Epithelial cell of esophagus (primary cell): ENCODE measurements at regions not wholly inside any gene's neighbourhood (a gene's known extent, or its start where the extent isn't known, plus 50 kb on each side); places are given as distances from the start of the nearest gene placed in this dataset.

Source experiments
- DNase-seq: peaks from one replicate; pipeline ENCODE4 v3.0.0; 2010; ENCODE audit warnings: low read depth
- H3K4me3 ChIP-seq: 2 replicates; pipeline ENCODE4 v1.5.1; 2011; ENCODE audit warnings: mild to moderate bottlenecking, low read length, control low read depth
- TF ChIP-seq, protein P1 (sequence below): IDR thresholded peaks from 2 replicates; pipeline ENCODE4 v1.5.1; 2011; ENCODE audit warnings: low read depth, mild to moderate bottlenecking, low read length, control low read depth, inconsistent platforms; ENCODE audit not compliant: insufficient read depth; ENCODE audit errors: missing control alignments

DNA sequence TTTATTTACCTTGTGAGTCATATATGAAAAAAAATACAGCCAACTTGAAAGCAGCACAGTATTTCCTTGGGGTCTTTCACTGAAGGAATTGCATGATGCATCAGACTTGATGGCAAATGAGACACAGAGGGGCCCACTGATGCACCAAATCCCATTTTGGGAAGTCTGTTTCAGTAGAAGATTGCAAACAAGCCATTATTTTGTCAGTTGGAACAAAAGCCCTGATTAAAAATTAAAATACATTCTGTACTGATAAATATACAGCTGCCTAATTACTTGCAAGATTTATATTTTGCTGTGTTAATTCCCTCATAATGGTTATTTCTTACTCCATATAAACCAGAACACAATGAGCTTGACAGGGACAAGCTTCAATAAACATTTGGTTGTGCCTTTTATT is 370.4 kb downstream of the SUCLG1 start:
- no peak overlapping the region for H3K4me3 ChIP-seq
- TF ChIP-seq, protein P1, sequence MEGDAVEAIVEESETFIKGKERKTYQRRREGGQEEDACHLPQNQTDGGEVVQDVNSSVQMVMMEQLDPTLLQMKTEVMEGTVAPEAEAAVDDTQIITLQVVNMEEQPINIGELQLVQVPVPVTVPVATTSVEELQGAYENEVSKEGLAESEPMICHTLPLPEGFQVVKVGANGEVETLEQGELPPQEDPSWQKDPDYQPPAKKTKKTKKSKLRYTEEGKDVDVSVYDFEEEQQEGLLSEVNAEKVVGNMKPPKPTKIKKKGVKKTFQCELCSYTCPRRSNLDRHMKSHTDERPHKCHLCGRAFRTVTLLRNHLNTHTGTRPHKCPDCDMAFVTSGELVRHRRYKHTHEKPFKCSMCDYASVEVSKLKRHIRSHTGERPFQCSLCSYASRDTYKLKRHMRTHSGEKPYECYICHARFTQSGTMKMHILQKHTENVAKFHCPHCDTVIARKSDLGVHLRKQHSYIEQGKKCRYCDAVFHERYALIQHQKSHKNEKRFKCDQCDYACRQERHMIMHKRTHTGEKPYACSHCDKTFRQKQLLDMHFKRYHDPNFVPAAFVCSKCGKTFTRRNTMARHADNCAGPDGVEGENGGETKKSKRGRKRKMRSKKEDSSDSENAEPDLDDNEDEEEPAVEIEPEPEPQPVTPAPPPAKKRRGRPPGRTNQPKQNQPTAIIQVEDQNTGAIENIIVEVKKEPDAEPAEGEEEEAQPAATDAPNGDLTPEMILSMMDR, result no peak
- DNase-seq, result no peak

DNA sequence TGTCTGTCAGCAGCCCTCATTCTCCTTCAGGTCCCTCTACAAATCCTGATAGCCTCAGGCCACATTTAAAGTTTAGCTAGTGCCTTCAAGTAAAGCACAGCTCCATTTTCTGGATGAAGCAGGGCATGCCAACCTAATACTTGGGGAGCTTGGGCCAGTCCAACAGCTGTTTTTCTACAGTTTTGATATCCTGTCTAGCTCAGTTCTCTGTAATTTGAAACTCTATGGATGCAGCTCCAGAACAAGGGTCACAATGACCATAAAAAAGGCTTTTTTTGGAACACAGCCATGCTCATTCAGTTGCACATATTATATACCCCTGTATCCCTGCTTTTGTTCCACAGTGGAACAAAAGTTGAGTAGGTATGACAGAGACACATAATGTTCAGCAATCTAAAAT is 373.5 kb downstream of the SUCLG1 start:
- DNase-seq, result no peak
- TF ChIP-seq, protein P1, result no peak
- no peak overlapping the region for H3K4me3 ChIP-seq

DNA sequence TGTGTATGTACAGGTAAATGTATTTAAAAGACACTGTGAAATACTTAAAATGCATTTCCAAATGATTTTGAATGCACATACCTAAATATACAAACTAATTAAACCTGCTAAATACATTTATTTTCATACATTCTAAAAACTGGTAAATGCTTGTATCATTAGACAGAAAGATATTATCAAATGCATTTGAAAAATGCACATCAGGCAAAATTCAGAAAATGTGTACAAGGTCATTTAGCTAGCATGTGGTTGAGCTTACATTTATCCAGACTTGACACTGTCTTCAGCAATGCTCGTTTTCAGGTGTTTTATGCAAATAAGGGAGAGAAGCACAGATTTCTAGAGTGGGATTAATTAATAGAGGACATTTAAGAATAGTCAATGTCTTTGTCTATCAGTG is 374.2 kb downstream of the SUCLG1 start:
- TF ChIP-seq, protein P1, result no peak
- no peak overlapping the region for H3K4me3 ChIP-seq
- DNase-seq, result no peak

DNA sequence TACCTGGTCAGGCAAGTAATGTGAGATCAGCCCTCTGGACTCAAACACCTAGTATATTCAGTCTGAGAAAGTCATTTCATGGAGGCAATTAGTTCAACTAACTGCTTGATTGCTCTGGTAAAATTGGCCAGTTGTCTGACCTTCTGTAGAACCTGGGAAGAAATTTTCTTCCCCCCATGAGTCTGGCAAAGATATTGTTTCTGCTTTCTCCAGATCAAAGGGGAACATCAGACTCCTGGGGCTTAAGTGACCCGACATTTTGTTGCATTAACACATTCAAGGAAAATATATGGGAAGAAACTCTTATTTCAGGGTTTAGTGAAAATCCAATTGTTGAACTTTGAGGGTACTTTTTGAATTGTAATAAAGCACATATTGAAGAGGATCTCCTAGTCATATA is 375.1 kb downstream of the SUCLG1 start:
- TF ChIP-seq, protein P1, result no peak
- no peak for DNase-seq
- H3K4me3 ChIP-seq, result no peak overlapping the region

DNA sequence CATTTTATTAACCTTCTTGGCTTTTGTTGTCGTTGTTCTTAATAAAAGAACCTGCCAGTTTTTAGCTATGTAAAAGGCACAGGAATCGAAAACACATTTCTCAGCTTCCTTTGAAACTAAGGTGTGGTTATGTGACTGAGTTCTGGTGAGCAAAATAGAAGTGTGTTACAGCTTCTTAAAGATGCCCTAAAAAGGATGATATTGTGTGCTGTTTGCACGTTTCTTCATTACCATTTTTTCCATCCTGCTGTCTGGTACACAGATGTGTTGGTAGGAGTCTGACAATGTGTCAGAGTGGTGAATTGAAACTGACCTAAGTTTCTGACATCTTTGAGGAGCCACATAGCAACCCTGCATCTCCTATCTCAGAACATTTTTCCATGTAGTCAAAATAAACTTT is 380.6 kb downstream of the SUCLG1 start:
- H3K4me3 ChIP-seq, result no peak overlapping the region
- no peak for DNase-seq
- TF ChIP-seq, protein P1, result no peak

DNA sequence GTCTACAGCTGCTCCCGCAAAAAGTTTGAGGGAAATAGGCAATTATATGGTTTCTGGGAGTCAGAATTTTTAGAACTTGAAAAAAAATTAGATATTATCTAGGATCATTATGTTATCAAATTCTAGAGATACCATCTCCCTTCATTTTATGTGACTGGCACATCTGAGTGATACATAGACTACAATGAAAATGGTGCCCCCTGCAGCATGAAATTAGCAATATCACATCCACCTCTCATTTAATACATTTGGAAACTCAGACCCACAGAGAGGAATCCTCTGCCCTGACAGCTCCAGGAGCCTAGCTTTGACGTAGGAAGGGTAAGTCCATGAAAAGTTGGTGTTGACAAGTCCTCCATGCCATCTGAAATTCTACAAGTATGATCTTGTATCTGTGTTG is 381.6 kb downstream of the SUCLG1 start:
- TF ChIP-seq, protein P1, result peak; percentile 59
- no peak overlapping the region for H3K4me3 ChIP-seq
- DNase-seq, result peak; percentile 61

DNA sequence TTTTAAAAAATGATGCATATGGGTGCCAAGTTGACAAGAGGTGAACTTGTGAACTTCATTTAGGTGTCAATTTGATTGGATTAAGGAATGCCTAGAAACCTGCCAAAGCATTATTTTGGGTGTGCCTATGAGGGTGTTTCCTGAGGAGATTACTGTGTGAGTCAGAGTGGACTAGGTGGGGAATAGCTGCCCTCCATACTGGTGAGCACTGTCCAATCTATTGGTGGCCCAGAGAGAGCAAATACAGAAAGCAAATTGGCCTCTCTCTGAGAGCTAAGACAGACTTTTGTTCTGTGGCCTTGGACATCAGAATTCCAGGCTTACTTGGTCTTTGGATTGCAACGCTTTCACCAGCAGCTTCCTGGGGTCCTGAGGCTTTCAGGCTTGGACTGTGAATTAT is 388.0 kb downstream of the SUCLG1 start:
- DNase-seq, result no peak
- TF ChIP-seq, protein P1, result no peak
- no peak overlapping the region for H3K4me3 ChIP-seq
